ENCODE measurements at regions not wholly inside any gene's neighbourhood (a gene's known extent, or its start where the extent isn't known, plus 50 kb on each side); places are given as distances from the start of the nearest gene placed in this dataset.

- Histone ChIP-seq H3K4me2 (ENCODE audit: insufficient read depth in 1 of 2, low read depth in 2 of 2, low read length in 2 of 2) (peak overlapping the region; percentile 21 to 59; a peak in 2 of 4 replicates), H3K4me1 (replicated peaks in 1 of 4; ENCODE audit: control insufficient read depth in 3 of 4, insufficient read depth in 4 of 4, low read length in 3 of 4) (peaks cover 7 to 15% (median 13%) of the 10 kb centered on the region in 4 experiments), H3K9ac (replicated peaks in 1 of 4; ENCODE audit: extremely low read depth in 1 of 4, low read depth in 3 of 4, low read length in 3 of 4) (no peak overlapping the region), H3K4me3 (ENCODE audit: extremely low read depth in 1 of 4, insufficient read depth in 2 of 4, low read depth in 3 of 4, low read length in 4 of 4) (0 out of 8 replicates have a peak overlapping the region, but pooled peaks of 1 of the 4 experiments have one; percentile 3), H2AK5ac (ENCODE audit: low read depth, low read length) (no peak overlapping the region), H4K8ac (ENCODE audit: extremely low read depth, insufficient read depth, low read length) (no peak overlapping the region), H3K56ac (replicated peaks; ENCODE audit: insufficient read length, low read depth, low read length) (no peak overlapping the region), H4K20me1 (replicated peaks in 1 of 2; ENCODE audit: control insufficient read depth in 1 of 2, insufficient read depth in 2 of 2, low read length in 2 of 2) (peaks cover 0 to 3% of the 10 kb centered on the region in 2 experiments), H3K23ac (ENCODE audit: insufficient read length) (no peak overlapping the region), H2BK20ac (ENCODE audit: low read length) (no peak overlapping the region), H3K9me3 (ENCODE audit: insufficient read depth in 2 of 2, low read depth in 1 of 2, low read length in 1 of 2) (no peaks in the 10 kb centered on the region), H2BK5ac (ENCODE audit: low read depth, low read length) (no peak overlapping the region), H3K36me3 (ENCODE audit: control insufficient read depth in 2 of 4, insufficient read depth in 4 of 4, low read length in 3 of 4) (no peaks in the 10 kb centered on the region), H2BK15ac (ENCODE audit: low read length) (no peak overlapping the region), H2BK12ac (ENCODE audit: low read depth, low read length) (no peak overlapping the region), H4K5ac (ENCODE audit: insufficient read length, low read depth, low read length) (no peak overlapping the region), H3K27me3 (replicated peaks in 1 of 4; ENCODE audit: control insufficient read depth in 3 of 4, extremely low read depth in 1 of 4, insufficient read depth in 3 of 4, low read length in 3 of 4) (peaks cover 0 to 11% (median 9%) of the 10 kb centered on the region in 4 experiments; a peak in 4 of 7 replicates), H3K18ac (ENCODE audit: extremely low read depth, low read length) (no peak overlapping the region), H2BK120ac (replicated peaks; ENCODE audit: low read depth, low read length) (no peak overlapping the region), H3K79me2 (ENCODE audit: control insufficient read depth in 1 of 2, insufficient read depth in 2 of 2, low read length in 2 of 2) (no peaks in the 10 kb centered on the region), H2AFZ (ENCODE audit: low read length) (no peak overlapping the region), H3K27ac (ENCODE audit: low read depth, low read length) (no peak overlapping the region), H4K91ac (replicated peaks; ENCODE audit: insufficient read length, low read length) (no peak overlapping the region), H3K14ac (ENCODE audit: insufficient read length) (no peak overlapping the region), H3K4ac (replicated peaks; ENCODE audit: insufficient read length, low read depth, low read length) (no peak overlapping the region), H3K79me1 (ENCODE audit: low read depth, low read length) (no peaks in the 10 kb centered on the region), H3K23me2 (ENCODE audit: low read depth, low read length) (no peaks in the 10 kb centered on the region; the same call in 1 of the 2 replicates)
- DNase-seq (ENCODE audit: low read depth in 1 of 2, low spot score in 2 of 2) (no peak), FAIRE-seq (no peak)
- WGBS, 2 experiments (ENCODE audit: extremely low coverage in 1 of 2, insufficient coverage in 1 of 2, insufficient read length in 1 of 2, insufficient replicate concordance in 2 of 2, low coverage in 1 of 2, low lambda C conversion rate in 2 of 2, missing lambda C conversion rate in 1 of 2) = 49% methylated on average over 12 of the region's 12 CpGs; no CpG with 5 or more reads in 1 of the 2 experiments
- ChIA-PET POLR2A (ENCODE audit: partially characterized antibody) (interaction anchor here (1.1 to 1.7 kb wide), 2 partner anchors 8 to 143 kb away, joined by 3 to 7 read pairs; no protein-coding TSS in a partner anchor), CTCF (ENCODE audit: partially characterized antibody) (interaction anchor here (0.9 to 1.9 kb wide), 9 partner anchors 14 to 660 kb away, joined by 3 to 5 read pairs (median 4); no protein-coding TSS in a partner anchor)
- TF ChIP-seq TBP (IDR thresholded peaks at IDR 0.05; ENCODE audit: low read depth, low read length) (no peak), RAD21 (IDR thresholded peaks at IDR 0.05 in 1 of 2, conservative IDR thresholded peaks at IDR 0.05 in 1 of 2; ENCODE audit: low read depth in 2 of 2, low read length in 2 of 2) (0 out of 4 replicates have a peak, but pooled peaks of 1 of the 2 experiments have one; percentile 2), HDAC6 (IDR thresholded peaks at IDR 0.05; ENCODE audit: low read depth, low read length) (no peak), NANOG (IDR thresholded peaks at IDR 0.05; ENCODE audit: insufficient read depth, low read depth, low read length, poor library complexity, severe bottlenecking) (peak; percentile 58), ATF2 (IDR thresholded peaks at IDR 0.05; ENCODE audit: low read length) (no peak), ASH2L (IDR thresholded peaks at IDR 0.05; ENCODE audit: low read length) (no peak)
Observed at GRCh38 chr3:72590732-72591221, 257.5 kb downstream of the SHQ1 start.

Data from H1 (cell line).